Cardiac fibroblast (primary cell): ENCODE measurements at regions not wholly inside any gene's neighbourhood (a gene's known extent, or its start where the extent isn't known, plus 50 kb on each side); places are given as distances from the start of the nearest gene placed in this dataset.

Source experiments
- DNase-seq, 2 donors: peaks; one replicate each; pipeline versions ENCODE4 v3.0.0 to v3.0.0-alpha.2; 2010; ENCODE audit warnings: low read depth in 2 of 2
- H3K4me3 ChIP-seq, 2 donors: replicated peaks in 1 of 2; 1 replicate in 1 of 2; 2 replicates in 1 of 2; pipeline ENCODE4 v1.5.1; 2011; ENCODE audit warnings: low read depth in 2 of 2, low read length in 2 of 2, mild to moderate bottlenecking in 2 of 2, moderate library complexity in 1 of 2
- TF ChIP-seq, protein P1 (sequence below): IDR thresholded peaks from one replicate; pipeline ENCODE4 v1.5.1; 2011; ENCODE audit warnings: low read depth, mild to moderate bottlenecking, low read length, inconsistent platforms

DNA sequence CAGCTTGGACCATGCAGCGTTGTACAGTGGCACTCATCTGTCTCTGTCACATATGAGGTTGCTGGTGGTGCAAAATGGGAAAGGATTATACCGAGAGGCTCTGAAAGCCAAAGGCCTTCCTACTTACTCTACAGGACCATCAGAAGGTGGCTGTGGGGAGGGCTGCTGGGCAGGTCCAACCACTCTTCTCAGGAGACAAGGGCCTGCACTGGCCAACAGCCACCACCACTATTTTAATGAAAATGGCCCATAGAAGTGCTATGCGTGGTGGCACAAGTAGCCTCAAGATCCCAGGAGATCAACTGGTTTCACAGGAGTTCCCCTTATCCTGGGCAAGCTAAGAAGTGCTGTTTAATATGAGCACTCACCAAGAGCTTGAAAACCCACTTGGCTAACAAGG lies 52.3 kb downstream of the MRPL57 start:
- DNase-seq: no peak
- no peak overlapping the region for H3K4me3 ChIP-seq
- TF ChIP-seq, protein P1, sequence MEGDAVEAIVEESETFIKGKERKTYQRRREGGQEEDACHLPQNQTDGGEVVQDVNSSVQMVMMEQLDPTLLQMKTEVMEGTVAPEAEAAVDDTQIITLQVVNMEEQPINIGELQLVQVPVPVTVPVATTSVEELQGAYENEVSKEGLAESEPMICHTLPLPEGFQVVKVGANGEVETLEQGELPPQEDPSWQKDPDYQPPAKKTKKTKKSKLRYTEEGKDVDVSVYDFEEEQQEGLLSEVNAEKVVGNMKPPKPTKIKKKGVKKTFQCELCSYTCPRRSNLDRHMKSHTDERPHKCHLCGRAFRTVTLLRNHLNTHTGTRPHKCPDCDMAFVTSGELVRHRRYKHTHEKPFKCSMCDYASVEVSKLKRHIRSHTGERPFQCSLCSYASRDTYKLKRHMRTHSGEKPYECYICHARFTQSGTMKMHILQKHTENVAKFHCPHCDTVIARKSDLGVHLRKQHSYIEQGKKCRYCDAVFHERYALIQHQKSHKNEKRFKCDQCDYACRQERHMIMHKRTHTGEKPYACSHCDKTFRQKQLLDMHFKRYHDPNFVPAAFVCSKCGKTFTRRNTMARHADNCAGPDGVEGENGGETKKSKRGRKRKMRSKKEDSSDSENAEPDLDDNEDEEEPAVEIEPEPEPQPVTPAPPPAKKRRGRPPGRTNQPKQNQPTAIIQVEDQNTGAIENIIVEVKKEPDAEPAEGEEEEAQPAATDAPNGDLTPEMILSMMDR: no peak

GRCh38 chr13:21229241-21230024 lies 53.0 kb downstream of the MRPL57 start:
- DNase-seq: no peak
- no peak overlapping the region for H3K4me3 ChIP-seq
- TF ChIP-seq, protein P1: no peak

DNA sequence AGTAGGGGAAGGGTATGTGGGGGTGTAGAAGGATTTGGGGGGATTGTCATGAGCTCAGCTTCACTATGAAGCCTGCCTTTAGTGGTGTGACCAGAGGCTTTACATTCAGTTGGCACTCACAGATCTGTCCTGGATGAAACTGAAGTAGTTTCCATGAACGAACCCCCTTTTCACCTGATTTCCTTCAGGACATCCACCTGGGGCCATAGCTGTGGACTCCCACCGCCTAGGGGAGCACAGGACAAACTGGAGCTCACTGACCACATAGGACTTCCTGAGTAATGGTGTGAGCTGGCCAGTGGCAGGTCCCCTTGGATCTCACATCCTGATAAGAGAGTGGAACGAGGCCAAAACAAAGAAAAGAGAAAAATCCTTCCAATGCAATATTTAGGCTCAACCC lies 54.1 kb downstream of the MRPL57 start:
- DNase-seq: no peak
- TF ChIP-seq, protein P1: no peak
- H3K4me3 ChIP-seq: no peak overlapping the region

- no peak overlapping the region for H3K4me3 ChIP-seq
- TF ChIP-seq, protein P1: no peak
- DNase-seq: no peak
These were observed 55.0 kb downstream of the MRPL57 start for GRCh38 chr13:21231426-21231940.

DNA sequence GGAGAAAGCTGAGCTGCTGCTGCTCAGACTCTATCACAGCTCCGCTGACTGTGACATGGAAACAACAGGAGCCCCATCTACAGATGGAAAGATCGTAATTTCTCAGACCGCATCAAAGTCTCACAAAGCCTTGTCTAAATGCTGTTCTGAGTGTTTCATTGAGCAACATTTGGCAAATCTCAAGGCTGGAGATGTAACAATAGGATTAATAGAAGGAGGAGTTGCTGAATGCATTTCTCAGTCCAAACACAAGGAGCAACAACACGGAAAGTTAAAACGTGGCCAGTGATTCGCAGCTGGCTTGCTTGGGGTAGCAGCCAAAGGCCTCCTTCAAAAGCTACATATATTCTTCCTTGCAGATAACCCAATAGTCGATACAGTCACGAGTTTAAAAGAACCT lies 55.7 kb downstream of the MRPL57 start:
- peak; percentile 51 to 54 for DNase-seq
- no peak overlapping the region for H3K4me3 ChIP-seq
- TF ChIP-seq, protein P1: no peak

DNA sequence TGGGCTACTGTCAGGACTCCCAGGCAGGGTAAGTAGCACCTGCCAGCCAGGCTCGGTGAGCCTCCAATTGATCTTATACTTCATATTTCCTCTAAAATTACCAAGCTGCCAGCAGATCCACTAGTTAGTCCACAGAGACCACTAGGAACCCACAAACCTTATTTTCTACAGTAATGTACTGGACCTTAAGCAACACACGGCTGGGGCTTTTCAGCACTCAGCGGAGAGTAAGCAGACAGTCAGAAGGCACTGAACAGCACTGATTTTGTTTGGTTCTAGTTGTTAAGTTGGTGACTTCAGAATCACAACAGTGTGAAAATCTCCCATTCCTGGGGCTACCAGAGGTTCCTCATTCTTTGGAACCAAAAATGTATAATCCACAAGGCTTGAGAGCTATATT lies 56.1 kb downstream of the MRPL57 start:
- H3K4me3 ChIP-seq: no peak overlapping the region
- TF ChIP-seq, protein P1: no peak
- no peak for DNase-seq
